CD4-positive, alpha-beta T cell (primary cell): ENCODE measurements at regions not wholly inside any gene's neighbourhood (a gene's known extent, or its start where the extent isn't known, plus 50 kb on each side); places are given as distances from the start of the nearest gene placed in this dataset.

ENCODE experiments used
- ATAC-seq: fragments of 200-7000 bp; cut with Tn5 transposase; one replicate; pipeline ENCODE4 v1.10.0; 2022; ENCODE audit warnings: mild to moderate bottlenecking; ENCODE audit not compliant: poor library complexity
- CTCF ChIA-PET: fragments of 350-600 bp; sonication (Branson Sonifier 250); formaldehyde crosslinking; loops from one replicate; lab custom pipeline; 2021; ENCODE audit warnings: antibody characterized with exemption, inconsistent platforms; lab: Charles Lee
- POLR2A ChIA-PET: fragments of 350-600 bp; sonication (Branson Sonifier 250); formaldehyde crosslinking; loops from one replicate; lab custom pipeline; 2021; ENCODE audit warnings: antibody characterized with exemption, inconsistent platforms; lab: Charles Lee
- DNase-seq, 14 experiments: peaks; one replicate each; pipeline ENCODE4 v3.0.0-alpha.2; 2013 to 2020; ENCODE audit warnings: mixed read lengths in 2 of 14
- H3K27ac ChIP-seq, 2 donors: one replicate each; pipeline versions ENCODE4 v1.5.1 to v1.7.0; 2013; ENCODE audit warnings: low read length in 2 of 2, low read depth in 1 of 2, mild to moderate bottlenecking in 1 of 2
- H3K27me3 ChIP-seq, 2 experiments: 1 replicate in 1 of 2; 2 replicates in 1 of 2; pipeline versions ENCODE4 v1.6.1 to v1.7.0; 2013; ENCODE audit warnings: low read length in 2 of 2, control low read depth in 1 of 2, mild to moderate bottlenecking in 1 of 2, moderate library complexity in 1 of 2; ENCODE audit not compliant: insufficient read depth in 2 of 2, control insufficient read depth in 1 of 2
- H3K36me3 ChIP-seq: one replicate; pipeline ENCODE4 v1.6.1; 2013; ENCODE audit warnings: low read length, control low read depth; ENCODE audit not compliant: insufficient read depth
- H3K4me1 ChIP-seq: one replicate; pipeline ENCODE4 v1.6.1; 2013; ENCODE audit warnings: low read length, control low read depth; ENCODE audit not compliant: insufficient read depth
- H3K4me3 ChIP-seq: one replicate; pipeline ENCODE4 v1.5.1; 2013; ENCODE audit warnings: mild to moderate bottlenecking, low read length, moderate library complexity
- H3K9me3 ChIP-seq, 2 experiments: 1 replicate in 1 of 2; 2 replicates in 1 of 2; pipeline versions ENCODE4 v1.6.1 to v1.7.0; 2013; ENCODE audit warnings: low read length in 2 of 2, mild to moderate bottlenecking in 2 of 2, control low read depth in 1 of 2, moderate library complexity in 1 of 2; ENCODE audit not compliant: control insufficient read depth in 1 of 2, insufficient read depth in 1 of 2
- H3K27ac Mint-ChIP-seq: one replicate; pipeline ENCODE4 v1.8.0; 2020; ENCODE audit warnings: mixed read lengths
- H3K27me3 Mint-ChIP-seq: one replicate; pipeline ENCODE4 v1.8.0; 2021; ENCODE audit warnings: mixed read lengths
- H3K36me3 Mint-ChIP-seq: one replicate; pipeline ENCODE4 v1.8.0; 2021; ENCODE audit warnings: low read depth, mixed read lengths
- H3K4me1 Mint-ChIP-seq: one replicate; pipeline ENCODE4 v1.8.0; 2021; ENCODE audit warnings: low read depth, mixed read lengths
- H3K4me3 Mint-ChIP-seq: one replicate; pipeline ENCODE4 v1.8.0; 2020; ENCODE audit warnings: mild to moderate bottlenecking, mixed read lengths
- H3K9me3 Mint-ChIP-seq: one replicate; pipeline ENCODE4 v1.8.0; 2020; ENCODE audit warnings: mixed read lengths
- intact Hi-C, 2 experiments: fragments of 100-400 bp; cut with DNase I in 1 of 2; cut with micrococcal nuclease in 1 of 2; formaldehyde crosslinking; loops; one replicate each; pipeline versions ENCODE4 v1.15.1 to v1.9.0; 2023 to 2025; cut with DNase I, micrococcal nuclease
- TF ChIP-seq, protein P1 (sequence below): fragments of 200-600 bp; IDR thresholded peaks from one replicate; pipeline ENCODE4 v1.8.0; 2022; ENCODE audit warnings: antibody characterized with exemption, mild to moderate bottlenecking

DNA sequence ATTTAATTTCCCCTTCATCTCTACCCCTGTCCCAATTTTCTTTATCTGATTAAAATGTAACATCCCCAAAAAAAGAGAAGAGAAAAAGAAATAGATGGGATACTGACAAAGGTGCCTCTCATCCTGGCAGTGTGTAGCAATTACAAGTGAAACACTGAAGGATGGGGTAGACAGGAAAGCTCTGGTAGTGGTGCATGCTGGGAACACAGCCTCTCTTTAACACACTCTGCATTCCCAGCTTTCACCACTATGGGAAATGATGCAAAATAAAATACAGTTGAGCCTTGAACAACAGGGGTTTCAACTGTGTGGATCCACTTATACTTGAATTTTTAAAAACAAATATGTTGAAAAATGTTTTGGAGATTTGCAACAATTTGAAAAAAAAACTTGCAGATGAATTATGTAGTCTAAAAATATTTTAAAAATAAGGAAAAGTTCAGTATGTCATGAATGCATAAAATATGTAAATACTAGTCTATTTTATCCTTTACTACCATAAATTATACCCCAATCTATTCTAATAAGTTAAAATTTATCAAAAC lies 239.2 kb upstream of the DDX53 start:
- Histone ChIP-seq H3K4me1 (no peaks in the 10 kb centered on the region), H3K4me3 (no peak overlapping the region), H3K36me3 (no peaks in the 10 kb centered on the region), H3K27me3 (no peaks in the 10 kb centered on the region), H3K27ac (no peak overlapping the region), H3K9me3 (no peaks in the 10 kb centered on the region)
- Mint-ChIP-seq H3K27ac (no peak overlapping the region), H3K9me3 (no peaks in the 10 kb centered on the region), H3K36me3 (no peaks in the 10 kb centered on the region), H3K27me3 (no peaks in the 10 kb centered on the region), H3K4me3 (no peak overlapping the region), H3K4me1 (no peaks in the 10 kb centered on the region)
- ChIA-PET CTCF (no interaction called here), POLR2A (no interaction called here)
- ATAC-seq, result no peak
- TF ChIP-seq, protein P1, sequence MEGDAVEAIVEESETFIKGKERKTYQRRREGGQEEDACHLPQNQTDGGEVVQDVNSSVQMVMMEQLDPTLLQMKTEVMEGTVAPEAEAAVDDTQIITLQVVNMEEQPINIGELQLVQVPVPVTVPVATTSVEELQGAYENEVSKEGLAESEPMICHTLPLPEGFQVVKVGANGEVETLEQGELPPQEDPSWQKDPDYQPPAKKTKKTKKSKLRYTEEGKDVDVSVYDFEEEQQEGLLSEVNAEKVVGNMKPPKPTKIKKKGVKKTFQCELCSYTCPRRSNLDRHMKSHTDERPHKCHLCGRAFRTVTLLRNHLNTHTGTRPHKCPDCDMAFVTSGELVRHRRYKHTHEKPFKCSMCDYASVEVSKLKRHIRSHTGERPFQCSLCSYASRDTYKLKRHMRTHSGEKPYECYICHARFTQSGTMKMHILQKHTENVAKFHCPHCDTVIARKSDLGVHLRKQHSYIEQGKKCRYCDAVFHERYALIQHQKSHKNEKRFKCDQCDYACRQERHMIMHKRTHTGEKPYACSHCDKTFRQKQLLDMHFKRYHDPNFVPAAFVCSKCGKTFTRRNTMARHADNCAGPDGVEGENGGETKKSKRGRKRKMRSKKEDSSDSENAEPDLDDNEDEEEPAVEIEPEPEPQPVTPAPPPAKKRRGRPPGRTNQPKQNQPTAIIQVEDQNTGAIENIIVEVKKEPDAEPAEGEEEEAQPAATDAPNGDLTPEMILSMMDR, result no peak
- intact Hi-C loops, result no loop called here
- DNase-seq, result no peak

DNA sequence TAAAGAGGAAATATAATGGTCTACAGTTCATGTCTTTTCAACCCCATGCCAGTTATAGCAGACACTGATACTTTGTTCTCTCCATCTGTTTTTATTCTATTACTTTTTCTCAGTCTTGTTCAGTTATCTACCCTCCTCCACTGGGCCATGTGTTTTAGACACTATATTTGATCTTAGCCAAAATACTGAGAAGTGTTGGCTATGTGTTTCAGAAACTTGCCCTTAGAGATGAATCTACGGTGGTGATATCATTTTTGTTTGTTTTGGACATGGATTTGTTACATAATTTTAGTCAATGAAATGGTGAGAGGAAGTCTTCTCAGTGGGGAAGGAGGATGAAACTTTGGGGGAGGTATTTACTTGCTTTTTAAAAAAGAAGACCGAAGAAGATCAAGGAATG lies 211.5 kb upstream of the DDX53 start:
- Histone ChIP-seq H3K27me3 (no peaks in the 10 kb centered on the region), H3K9me3 (no peaks in the 10 kb centered on the region), H3K4me1 (no peaks in the 10 kb centered on the region), H3K36me3 (no peaks in the 10 kb centered on the region), H3K4me3 (no peak overlapping the region), H3K27ac (no peak overlapping the region)
- Mint-ChIP-seq H3K36me3 (no peaks in the 10 kb centered on the region), H3K27me3 (no peaks in the 10 kb centered on the region), H3K4me3 (no peak overlapping the region), H3K27ac (no peak overlapping the region), H3K9me3 (no peaks in the 10 kb centered on the region), H3K4me1 (no peaks in the 10 kb centered on the region)
- ChIA-PET CTCF (no interaction called here), POLR2A (no interaction called here)
- TF ChIP-seq, protein P1, result no peak
- intact Hi-C loops, result no loop called here
- DNase-seq (no peak), ATAC-seq (no peak)

DNA sequence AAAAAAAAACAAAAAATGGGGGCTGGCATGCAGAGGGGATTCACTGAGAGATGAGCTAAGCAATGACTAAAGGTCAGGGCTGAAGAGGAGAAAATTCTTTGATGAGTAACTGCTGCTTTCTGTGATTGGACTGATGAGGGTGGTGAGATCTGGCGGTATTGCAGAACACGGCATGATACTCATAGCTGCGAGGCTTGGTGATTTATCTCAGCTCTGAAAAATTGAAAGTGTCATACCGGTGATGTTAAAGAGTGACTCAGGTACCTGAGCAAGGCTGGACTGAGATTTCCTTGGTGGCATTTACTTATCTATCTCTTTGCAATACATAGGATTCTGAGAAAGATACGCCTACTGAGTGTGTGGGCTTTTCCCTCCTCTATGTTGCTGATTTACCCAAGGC lies 204.1 kb upstream of the DDX53 start:
- TF ChIP-seq, protein P1, result no peak
- no peaks in the 10 kb centered on the region for H3K4me1 ChIP-seq
- H3K4me3 ChIP-seq, result no peak overlapping the region
- Mint-ChIP-seq H3K36me3 (no peaks in the 10 kb centered on the region), H3K27me3 (no peaks in the 10 kb centered on the region), H3K27ac (no peak overlapping the region), H3K9me3 (no peaks in the 10 kb centered on the region), H3K4me3 (no peak overlapping the region), H3K4me1 (no peaks in the 10 kb centered on the region)
- ATAC-seq (no peak), DNase-seq (no peak)
- ChIA-PET CTCF (interaction anchor here (1.6 kb wide), 1 partner anchor 12 kb away, joined by 3 read pairs; no protein-coding TSS in a partner anchor), POLR2A (no interaction called here)
- H3K36me3 ChIP-seq, result no peaks in the 10 kb centered on the region
- H3K9me3 ChIP-seq, result no peaks in the 10 kb centered on the region
- intact Hi-C loops, result no loop called here
- H3K27me3 ChIP-seq, result no peaks in the 10 kb centered on the region
- no peak overlapping the region for H3K27ac ChIP-seq
